SU-DHL-6 (cell line): ENCODE measurements at regions not wholly inside any gene's neighbourhood (a gene's known extent, or its start where the extent isn't known, plus 50 kb on each side); places are given as distances from the start of the nearest gene placed in this dataset.

ENCODE experiments used
- H2AFZ ChIP-seq: fragments of 200-600 bp; sonication (generic); 2 replicates; pipeline ENCODE4 v1.6.1; 2014; ENCODE audit warnings: low read depth, mild to moderate bottlenecking, moderate library complexity, mixed read lengths, antibody characterized with exemption, low read length; ENCODE audit not compliant: severe bottlenecking
- H3F3A ChIP-seq: fragments of 200-600 bp; shearing (Covaris generic); 2 replicates; pipeline ENCODE4 v1.6.0; 2016; ENCODE audit warnings: antibody characterized with exemption, mild to moderate bottlenecking; ENCODE audit not compliant: insufficient read depth
- H3K27ac ChIP-seq: fragments of 200-600 bp; sonication (generic); 2 replicates; pipeline ENCODE4 v1.5.1; 2016; ENCODE audit warnings: low read depth, mild to moderate bottlenecking, low read length, moderate library complexity, mixed read lengths
- H3K27me3 ChIP-seq: fragments of 200-600 bp; sonication (generic), shearing (Covaris generic); 2 replicates; pipeline ENCODE4 v1.6.0; 2014; ENCODE audit warnings: mild to moderate bottlenecking, low read length
- H3K36me3 ChIP-seq: fragments of 200-600 bp; sonication (generic); 2 replicates; pipeline ENCODE4 v1.6.1; 2014; ENCODE audit warnings: mild to moderate bottlenecking, low read length, mixed read lengths
- H3K4me2 ChIP-seq: fragments of 300-600, 200-600 bp; shearing (Covaris generic), sonication (generic); 2 replicates; pipeline ENCODE4 v1.6.0; 2014; ENCODE audit warnings: low read length, low read depth, mild to moderate bottlenecking; ENCODE audit not compliant: poor library complexity, severe bottlenecking
- H3K4me3 ChIP-seq: fragments of 200-600 bp; sonication (generic); 2 replicates; pipeline ENCODE4 v1.5.1; 2014; ENCODE audit warnings: antibody characterized with exemption, low read length, mild to moderate bottlenecking, mixed read lengths; ENCODE audit not compliant: insufficient read depth, poor library complexity, severe bottlenecking
- H3K79me2 ChIP-seq: fragments of 200-600 bp; sonication (generic); 2 replicates; pipeline ENCODE4 v1.6.1; 2014; ENCODE audit warnings: mild to moderate bottlenecking, low read length, moderate library complexity; ENCODE audit not compliant: insufficient read depth
- H3K9ac ChIP-seq: fragments of 200-600 bp; sonication (generic); 2 replicates; pipeline ENCODE4 v1.7.0; 2014; ENCODE audit warnings: mild to moderate bottlenecking, low read length
- H3K9me2 ChIP-seq: fragments of 200-600 bp; sonication (generic); replicated peaks from 2 replicates; pipeline ENCODE4 v1.6.1; 2014; ENCODE audit warnings: low read length; ENCODE audit not compliant: insufficient read depth
- H3K9me3 ChIP-seq: fragments of 200-600 bp; sonication (generic); 2 replicates; pipeline ENCODE4 v1.6.1; 2014; ENCODE audit warnings: low read length, mixed read lengths; ENCODE audit not compliant: insufficient read depth
- H4K20me1 ChIP-seq: fragments of 200-600 bp; sonication (generic); 2 replicates; pipeline ENCODE4 v1.6.1; 2014; ENCODE audit warnings: low read depth, mild to moderate bottlenecking, antibody characterized with exemption, low read length, moderate library complexity, mixed read lengths
- CTCF ChIP-seq: fragments of 200-600 bp; sonication (generic); IDR thresholded peaks from one replicate; pipeline ENCODE4 v1.5.1; 2017; ENCODE audit warnings: antibody characterized with exemption, mild to moderate bottlenecking, low read length, moderate library complexity; ENCODE audit not compliant: insufficient read depth, poor library complexity, severe bottlenecking
- EZH2phosphoT487 ChIP-seq: fragments of 200-600 bp; sonication (generic), shearing (Covaris generic); conservative IDR thresholded peaks from 2 replicates; pipeline ENCODE4 v1.6.1; 2018; ENCODE audit warnings: mild to moderate bottlenecking, antibody characterized with exemption, low read length, moderate library complexity, mixed read lengths

- Histone ChIP-seq H3K27me3 (no peaks in the 10 kb centered on the region), H3K79me2 (no peaks in the 10 kb centered on the region), H3K4me3 (no peak overlapping the region), H2AFZ (no peak overlapping the region), H3F3A (no peaks in the 10 kb centered on the region), H3K9me3 (no peaks in the 10 kb centered on the region), H3K36me3 (no peaks in the 10 kb centered on the region), H3K27ac (no peak overlapping the region), H3K4me2 (no peak overlapping the region), H3K9me2 (no peaks in the 10 kb centered on the region), H3K9ac (no peak overlapping the region), H4K20me1 (no peaks in the 10 kb centered on the region)
- TF ChIP-seq CTCF = no peak
Measured at GRCh38 chr4:160510928-160511327, 1408.0 kb downstream of the RAPGEF2 start.

- TF ChIP-seq EZH2phosphoT487 (no peak), CTCF (no peak)
- H3K27me3 ChIP-seq = no peaks in the 10 kb centered on the region
- H2AFZ ChIP-seq = no peak overlapping the region
- no peaks in the 10 kb centered on the region for H3K79me2 ChIP-seq
- H3K27ac ChIP-seq = no peak overlapping the region
- no peaks in the 10 kb centered on the region for H3K36me3 ChIP-seq
- H3K4me3 ChIP-seq = no peak overlapping the region
- H3K4me2 ChIP-seq = no peak overlapping the region
- no peaks in the 10 kb centered on the region for H4K20me1 ChIP-seq
- no peak overlapping the region for H3K9ac ChIP-seq
- no peaks in the 10 kb centered on the region for H3F3A ChIP-seq
- H3K9me3 ChIP-seq = no peaks in the 10 kb centered on the region
- H3K9me2 ChIP-seq = no peaks in the 10 kb centered on the region
Measured at GRCh38 chr4:160514126-160514525, 1411.2 kb downstream of the RAPGEF2 start.

GRCh38 chr4:160523231-160523630 lies 1420.4 kb downstream of the RAPGEF2 start:
- Histone ChIP-seq H3K27ac (no peak overlapping the region), H3K4me3 (no peak overlapping the region), H4K20me1 (no peaks in the 10 kb centered on the region), H3K27me3 (no peaks in the 10 kb centered on the region), H3K79me2 (no peaks in the 10 kb centered on the region), H3K9me2 (no peaks in the 10 kb centered on the region), H3K9ac (no peak overlapping the region), H3K9me3 (no peaks in the 10 kb centered on the region), H3K36me3 (no peaks in the 10 kb centered on the region), H2AFZ (no peak overlapping the region), H3K4me2 (no peak overlapping the region), H3F3A (no peaks in the 10 kb centered on the region)
- no peak for TF ChIP-seq EZH2phosphoT487
- no peak for TF ChIP-seq CTCF

GRCh38 chr4:160537681-160538080 lies 1434.8 kb downstream of the RAPGEF2 start:
- H3K9ac ChIP-seq = no peak overlapping the region
- no peaks in the 10 kb centered on the region for H3K9me2 ChIP-seq
- no peak overlapping the region for H3K4me3 ChIP-seq
- H3K9me3 ChIP-seq = no peaks in the 10 kb centered on the region
- H3K27me3 ChIP-seq = no peaks in the 10 kb centered on the region
- H2AFZ ChIP-seq = no peak overlapping the region
- no peaks in the 10 kb centered on the region for H3K36me3 ChIP-seq
- H3F3A ChIP-seq = no peaks in the 10 kb centered on the region
- H4K20me1 ChIP-seq = no peaks in the 10 kb centered on the region
- TF ChIP-seq EZH2phosphoT487 (no peak), CTCF (no peak)
- no peak overlapping the region for H3K27ac ChIP-seq
- H3K4me2 ChIP-seq = no peak overlapping the region
- no peaks in the 10 kb centered on the region for H3K79me2 ChIP-seq
